ENCODE measurements at regions not wholly inside any gene's neighbourhood (a gene's known extent, or its start where the extent isn't known, plus 50 kb on each side); places are given as distances from the start of the nearest gene placed in this dataset.

DNA sequence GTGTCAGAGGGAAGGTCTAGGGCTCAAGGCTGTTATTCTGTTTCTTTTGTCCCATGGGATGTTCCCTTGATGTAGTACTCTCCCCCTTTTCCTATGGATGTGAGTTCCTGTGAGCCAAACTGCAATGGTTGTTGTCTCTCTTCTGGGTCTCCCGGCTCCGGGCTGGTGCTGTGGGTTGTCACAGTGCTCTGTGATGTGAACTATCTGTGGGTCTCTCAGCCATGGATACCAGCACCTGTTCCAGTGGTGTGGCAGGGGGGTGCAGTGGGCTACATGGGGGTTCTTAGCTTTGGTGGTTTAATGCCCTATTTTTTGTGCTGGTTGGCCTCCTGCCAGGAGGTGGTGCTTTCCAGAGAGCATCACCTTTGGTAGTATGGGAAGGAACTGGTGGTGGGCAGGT is 941.1 kb downstream of the KCNA4 start:
- TF ChIP-seq, protein P1, sequence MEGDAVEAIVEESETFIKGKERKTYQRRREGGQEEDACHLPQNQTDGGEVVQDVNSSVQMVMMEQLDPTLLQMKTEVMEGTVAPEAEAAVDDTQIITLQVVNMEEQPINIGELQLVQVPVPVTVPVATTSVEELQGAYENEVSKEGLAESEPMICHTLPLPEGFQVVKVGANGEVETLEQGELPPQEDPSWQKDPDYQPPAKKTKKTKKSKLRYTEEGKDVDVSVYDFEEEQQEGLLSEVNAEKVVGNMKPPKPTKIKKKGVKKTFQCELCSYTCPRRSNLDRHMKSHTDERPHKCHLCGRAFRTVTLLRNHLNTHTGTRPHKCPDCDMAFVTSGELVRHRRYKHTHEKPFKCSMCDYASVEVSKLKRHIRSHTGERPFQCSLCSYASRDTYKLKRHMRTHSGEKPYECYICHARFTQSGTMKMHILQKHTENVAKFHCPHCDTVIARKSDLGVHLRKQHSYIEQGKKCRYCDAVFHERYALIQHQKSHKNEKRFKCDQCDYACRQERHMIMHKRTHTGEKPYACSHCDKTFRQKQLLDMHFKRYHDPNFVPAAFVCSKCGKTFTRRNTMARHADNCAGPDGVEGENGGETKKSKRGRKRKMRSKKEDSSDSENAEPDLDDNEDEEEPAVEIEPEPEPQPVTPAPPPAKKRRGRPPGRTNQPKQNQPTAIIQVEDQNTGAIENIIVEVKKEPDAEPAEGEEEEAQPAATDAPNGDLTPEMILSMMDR (IDR thresholded peaks at IDR 0.05): no peak
- TF ChIP-seq, protein P2, sequence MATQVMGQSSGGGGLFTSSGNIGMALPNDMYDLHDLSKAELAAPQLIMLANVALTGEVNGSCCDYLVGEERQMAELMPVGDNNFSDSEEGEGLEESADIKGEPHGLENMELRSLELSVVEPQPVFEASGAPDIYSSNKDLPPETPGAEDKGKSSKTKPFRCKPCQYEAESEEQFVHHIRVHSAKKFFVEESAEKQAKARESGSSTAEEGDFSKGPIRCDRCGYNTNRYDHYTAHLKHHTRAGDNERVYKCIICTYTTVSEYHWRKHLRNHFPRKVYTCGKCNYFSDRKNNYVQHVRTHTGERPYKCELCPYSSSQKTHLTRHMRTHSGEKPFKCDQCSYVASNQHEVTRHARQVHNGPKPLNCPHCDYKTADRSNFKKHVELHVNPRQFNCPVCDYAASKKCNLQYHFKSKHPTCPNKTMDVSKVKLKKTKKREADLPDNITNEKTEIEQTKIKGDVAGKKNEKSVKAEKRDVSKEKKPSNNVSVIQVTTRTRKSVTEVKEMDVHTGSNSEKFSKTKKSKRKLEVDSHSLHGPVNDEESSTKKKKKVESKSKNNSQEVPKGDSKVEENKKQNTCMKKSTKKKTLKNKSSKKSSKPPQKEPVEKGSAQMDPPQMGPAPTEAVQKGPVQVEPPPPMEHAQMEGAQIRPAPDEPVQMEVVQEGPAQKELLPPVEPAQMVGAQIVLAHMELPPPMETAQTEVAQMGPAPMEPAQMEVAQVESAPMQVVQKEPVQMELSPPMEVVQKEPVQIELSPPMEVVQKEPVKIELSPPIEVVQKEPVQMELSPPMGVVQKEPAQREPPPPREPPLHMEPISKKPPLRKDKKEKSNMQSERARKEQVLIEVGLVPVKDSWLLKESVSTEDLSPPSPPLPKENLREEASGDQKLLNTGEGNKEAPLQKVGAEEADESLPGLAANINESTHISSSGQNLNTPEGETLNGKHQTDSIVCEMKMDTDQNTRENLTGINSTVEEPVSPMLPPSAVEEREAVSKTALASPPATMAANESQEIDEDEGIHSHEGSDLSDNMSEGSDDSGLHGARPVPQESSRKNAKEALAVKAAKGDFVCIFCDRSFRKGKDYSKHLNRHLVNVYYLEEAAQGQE (IDR thresholded peaks at IDR 0.05; ENCODE audit: low read depth, low read length): no peak
- TF ChIP-seq ELF1 (IDR thresholded peaks at IDR 0.05): no peak
- TF ChIP-seq, protein P3, sequence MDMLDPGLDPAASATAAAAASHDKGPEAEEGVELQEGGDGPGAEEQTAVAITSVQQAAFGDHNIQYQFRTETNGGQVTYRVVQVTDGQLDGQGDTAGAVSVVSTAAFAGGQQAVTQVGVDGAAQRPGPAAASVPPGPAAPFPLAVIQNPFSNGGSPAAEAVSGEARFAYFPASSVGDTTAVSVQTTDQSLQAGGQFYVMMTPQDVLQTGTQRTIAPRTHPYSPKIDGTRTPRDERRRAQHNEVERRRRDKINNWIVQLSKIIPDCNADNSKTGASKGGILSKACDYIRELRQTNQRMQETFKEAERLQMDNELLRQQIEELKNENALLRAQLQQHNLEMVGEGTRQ (IDR thresholded peaks at IDR 0.05; ENCODE audit: borderline replicate concordance, low read depth, low read length): no peak
- TF ChIP-seq GABPA (IDR thresholded peaks at IDR 0.05; ENCODE audit: low read depth): no peak
- TF ChIP-seq RAD21 (IDR thresholded peaks at IDR 0.05; ENCODE audit: low read length): no peak
